SK-N-SH (cell line): ENCODE measurements at regions not wholly inside any gene's neighbourhood (a gene's known extent, or its start where the extent isn't known, plus 50 kb on each side); places are given as distances from the start of the nearest gene placed in this dataset.

Experiments used
- CTCF ChIA-PET: fragments of 300-600, 350-600 bp; formaldehyde crosslinking; extraction: SDS; loops from one replicate; lab custom pipeline; 2021; lab: Yijun Ruan, JAX
- POLR2A ChIA-PET: fragments of 350-600 bp; sonication (Branson Sonifier 250); formaldehyde crosslinking; extraction: SDS; loops from one replicate; lab custom pipeline; 2020; ENCODE audit warnings: antibody characterized with exemption, inconsistent platforms; lab: Yijun Ruan, JAX
- DNase-seq: peaks from one replicate; pipeline ENCODE4 v3.0.0; 2012
- H2AFZ ChIP-seq: fragments of 200-600 bp; sonication (generic); 2 replicates; pipeline ENCODE4 v1.8.1; 2016; ENCODE audit warnings: antibody characterized with exemption, mild to moderate bottlenecking, low read depth
- H3F3A ChIP-seq: fragments of 200-600 bp; sonication (generic); replicated peaks from 2 replicates; pipeline ENCODE3; 2016; ENCODE audit warnings: antibody characterized with exemption, mild to moderate bottlenecking; ENCODE audit not compliant: insufficient read depth
- H3K27ac ChIP-seq, 2 experiments: fragments of 200-500 bp in 1 of 2; fragments of 200-600 bp in 1 of 2; sonication (Bioruptor generic) in 1 of 2; sonication (generic), shearing (Covaris generic) in 1 of 2; 2 replicates each; pipeline versions ENCODE4 v1.5.1 to v1.6.1; 2014 to 2016; ENCODE audit warnings: low read depth in 2 of 2, inconsistent platforms in 1 of 2, low read length in 1 of 2, mild to moderate bottlenecking in 1 of 2, mixed read lengths in 1 of 2
- H3K27me3 ChIP-seq: fragments of 200-600 bp; sonication (generic), shearing (Covaris generic); 2 replicates; pipeline ENCODE4 v1.6.1; 2016; ENCODE audit warnings: mixed run types; ENCODE audit not compliant: insufficient read depth
- H3K36me3 ChIP-seq, 2 experiments: fragments of 200-500 bp in 1 of 2; fragments of 200-600 bp in 1 of 2; sonication (Bioruptor generic) in 1 of 2; sonication (generic) in 1 of 2; replicated peaks in 1 of 2; 2 replicates each; pipeline versions ENCODE3 to v1.5.1; 2014 to 2016; ENCODE audit warnings: low read length in 1 of 2, mild to moderate bottlenecking in 1 of 2; ENCODE audit not compliant: insufficient read depth in 2 of 2, control insufficient read depth in 1 of 2
- H3K4me1 ChIP-seq, 2 experiments: fragments of 200-500 bp in 1 of 2; fragments of 200-600 bp in 1 of 2; sonication (Bioruptor generic) in 1 of 2; sonication (generic), shearing (Covaris generic) in 1 of 2; 2 replicates each; pipeline versions ENCODE4 v1.5.1 to v1.6.1; 2014 to 2016; ENCODE audit warnings: low read depth in 1 of 2, low read length in 1 of 2, mixed run types in 1 of 2; ENCODE audit not compliant: insufficient read depth in 2 of 2, control insufficient read depth in 1 of 2
- H3K4me2 ChIP-seq: fragments of 200-600 bp; sonication (generic), shearing (Covaris generic); 2 replicates; pipeline ENCODE4 v1.6.1; 2017; ENCODE audit warnings: mixed run types
- H3K4me3 ChIP-seq, 2 experiments: fragments of 200-500 bp in 1 of 2; fragments of 200-600 bp in 1 of 2; sonication (Bioruptor generic) in 1 of 2; sonication (generic), shearing (Covaris generic) in 1 of 2; 2 replicates each; pipeline versions ENCODE4 v1.5.1 to v1.8.1; 2014 to 2016; ENCODE audit warnings: low read depth in 2 of 2, inconsistent platforms in 1 of 2, low read length in 1 of 2, mild to moderate bottlenecking in 1 of 2, mixed read lengths in 1 of 2, moderate library complexity in 1 of 2
- H3K79me2 ChIP-seq: fragments of 200-600 bp; sonication (generic); 2 replicates; pipeline ENCODE4 v1.8.1; 2017; ENCODE audit warnings: mild to moderate bottlenecking; ENCODE audit not compliant: insufficient read depth
- H3K9ac ChIP-seq: fragments of 200-600 bp; sonication (generic); 2 replicates; pipeline ENCODE4 v1.6.1; 2017; ENCODE audit warnings: mixed run types
- H3K9me2 ChIP-seq: fragments of 200-600 bp; sonication (generic); 2 replicates; pipeline ENCODE4 v1.6.1; 2017; ENCODE audit warnings: mixed run types
- H3K9me3 ChIP-seq: fragments of 200-600 bp; sonication (generic); 2 replicates; pipeline ENCODE4 v1.6.1; 2017; ENCODE audit warnings: mixed run types, mild to moderate bottlenecking, moderate library complexity
- H4K20me1 ChIP-seq: fragments of 200-600 bp; sonication (generic); 2 replicates; pipeline ENCODE4 v1.6.1; 2017; ENCODE audit warnings: mild to moderate bottlenecking, mixed run types; ENCODE audit not compliant: insufficient read depth
- CHD2 ChIP-seq: fragments of 150-350 bp; IDR thresholded peaks from 2 replicates; pipeline ENCODE4 v1.6.1; 2018; ENCODE audit warnings: low read length; ENCODE audit not compliant: partially characterized antibody
- ELF1 ChIP-seq: IDR thresholded peaks from 2 replicates; pipeline ENCODE4 v1.4.0; 2012
- EP300 ChIP-seq, 2 experiments: IDR thresholded peaks; 2 replicates each; pipeline versions ENCODE4 v1.4.0 to v1.6.1; 2012; ENCODE audit warnings: borderline replicate concordance in 1 of 2, low read depth in 1 of 2, low read length in 1 of 2
- EZH2phosphoT487 ChIP-seq: fragments of 200-600 bp; sonication (generic); IDR thresholded peaks from 2 replicates; pipeline ENCODE4 v1.6.1; 2017; ENCODE audit warnings: low read depth, mixed run types, mild to moderate bottlenecking, antibody characterized with exemption, moderate library complexity, borderline replicate concordance
- FOSL2 ChIP-seq: IDR thresholded peaks from 2 replicates; pipeline ENCODE4 v1.4.0; 2012; ENCODE audit warnings: low read depth, mild to moderate bottlenecking, moderate library complexity, borderline replicate concordance
- FOXJ3 ChIP-seq: sonication (generic); formaldehyde crosslinking; IDR thresholded peaks from 2 replicates; pipeline ENCODE4 v1.5.1; 2020; ENCODE audit warnings: mild to moderate bottlenecking, missing genetic modification reagents
- FOXM1 ChIP-seq: IDR thresholded peaks from 2 replicates; pipeline ENCODE4 v1.4.0; 2012; ENCODE audit warnings: low read depth, mild to moderate bottlenecking
- GABPA ChIP-seq: IDR thresholded peaks from 2 replicates; pipeline ENCODE4 v1.4.0; 2012; ENCODE audit warnings: low read depth, mild to moderate bottlenecking
- JUND ChIP-seq: IDR thresholded peaks from 2 replicates; pipeline ENCODE4 v1.4.0; 2012
- MEF2A ChIP-seq: IDR thresholded peaks from 2 replicates; pipeline ENCODE4 v1.4.0; 2012; ENCODE audit warnings: low read depth, borderline replicate concordance
- NRF1 ChIP-seq: IDR thresholded peaks from 2 replicates; pipeline ENCODE4 v1.6.1; 2012; ENCODE audit warnings: low read depth, mild to moderate bottlenecking, low read length
- POLR2AphosphoS5 ChIP-seq: IDR thresholded peaks from 2 replicates; pipeline ENCODE4 v1.6.1; 2012; ENCODE audit warnings: low read depth, low read length
- RAD21 ChIP-seq: IDR thresholded peaks from 2 replicates; pipeline ENCODE4 v1.6.1; 2012; ENCODE audit warnings: mild to moderate bottlenecking, low read length
- RXRA ChIP-seq: IDR thresholded peaks from 2 replicates; pipeline ENCODE4 v1.4.0; 2012; ENCODE audit warnings: low read depth, mild to moderate bottlenecking, borderline replicate concordance
- SMC3 ChIP-seq: IDR thresholded peaks from 2 replicates; pipeline ENCODE4 v1.6.1; 2012; ENCODE audit warnings: low read depth, low read length, improper control_type of control experiment
- TAF1 ChIP-seq: IDR thresholded peaks from 2 replicates; pipeline ENCODE4 v1.6.1; 2012; ENCODE audit warnings: low read depth, mild to moderate bottlenecking, low read length, moderate library complexity, borderline replicate concordance
- TCF12 ChIP-seq: IDR thresholded peaks from 2 replicates; pipeline ENCODE4 v1.4.0; 2012
- TEAD4 ChIP-seq: IDR thresholded peaks from 2 replicates; pipeline ENCODE4 v1.4.0; 2012; ENCODE audit warnings: mild to moderate bottlenecking, borderline replicate concordance; ENCODE audit not compliant: insufficient read depth
- YY1 ChIP-seq: IDR thresholded peaks from 2 replicates; pipeline ENCODE4 v1.4.0; 2012; ENCODE audit warnings: low read depth, mild to moderate bottlenecking
- TF ChIP-seq, protein P1 (sequence below): fragments of 150-350 bp; IDR thresholded peaks from 2 replicates; pipeline ENCODE4 v1.6.1; 2017; ENCODE audit warnings: antibody characterized with exemption, low read length, low read depth, borderline replicate concordance

DNA sequence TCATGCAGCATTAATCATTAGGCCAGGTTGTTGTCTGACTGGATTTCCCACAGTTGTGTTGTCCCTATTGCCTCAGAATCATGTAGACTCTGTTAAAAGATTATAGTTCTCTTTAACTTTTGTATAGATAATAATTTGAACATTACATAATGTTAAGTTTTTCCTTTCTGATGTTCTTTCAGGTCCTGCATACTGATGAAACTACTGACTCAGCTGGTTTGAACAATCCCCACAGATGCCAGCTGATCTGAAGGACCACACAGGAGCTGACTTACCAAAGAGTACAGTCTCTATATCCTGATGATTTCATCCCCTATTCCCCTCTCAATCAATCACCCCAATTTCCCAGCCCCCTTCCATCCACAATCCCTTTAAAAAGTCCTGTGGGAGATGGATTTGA, 341.2 kb upstream of the MGAT4C start (continued):
- TF ChIP-seq, protein P1, sequence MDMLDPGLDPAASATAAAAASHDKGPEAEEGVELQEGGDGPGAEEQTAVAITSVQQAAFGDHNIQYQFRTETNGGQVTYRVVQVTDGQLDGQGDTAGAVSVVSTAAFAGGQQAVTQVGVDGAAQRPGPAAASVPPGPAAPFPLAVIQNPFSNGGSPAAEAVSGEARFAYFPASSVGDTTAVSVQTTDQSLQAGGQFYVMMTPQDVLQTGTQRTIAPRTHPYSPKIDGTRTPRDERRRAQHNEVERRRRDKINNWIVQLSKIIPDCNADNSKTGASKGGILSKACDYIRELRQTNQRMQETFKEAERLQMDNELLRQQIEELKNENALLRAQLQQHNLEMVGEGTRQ = no peak
- TF ChIP-seq TAF1 = no peak
- TF ChIP-seq EP300 (IDR thresholded peaks at IDR 0.05; ENCODE audit: borderline replicate concordance in 1 of 2, low read depth in 1 of 2, low read length in 1 of 2) = no peak
- TF ChIP-seq TCF12 = no peak
- no peak for TF ChIP-seq FOSL2
- TF ChIP-seq RXRA = no peak
- no peak for TF ChIP-seq TEAD4
- no peak for TF ChIP-seq JUND
- no peak for TF ChIP-seq NRF1
- no peak for TF ChIP-seq YY1

DNA sequence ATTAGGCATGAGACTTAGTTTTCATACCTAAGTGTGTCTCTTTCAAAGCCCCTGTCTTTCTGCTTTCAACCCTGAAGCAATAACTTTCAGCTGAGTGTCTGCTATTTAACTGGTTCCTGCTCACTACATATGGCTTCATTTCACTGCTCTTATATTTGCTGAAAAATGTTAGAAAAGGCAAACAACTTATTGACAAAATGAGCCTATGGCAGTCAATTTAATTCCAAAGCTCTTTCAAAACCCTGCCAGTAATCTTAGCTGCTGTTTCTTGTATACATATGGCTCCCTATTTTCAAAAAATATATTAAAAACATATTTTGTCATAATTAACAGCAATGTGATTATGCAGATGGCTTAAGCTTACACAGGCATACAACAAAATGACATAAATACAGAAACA, 334.1 kb upstream of the MGAT4C start:
- no peak overlapping the region for H3K4me3 ChIP-seq
- H3K27me3 ChIP-seq = no peaks in the 10 kb centered on the region
- ChIA-PET CTCF (interaction anchor here (0.7 kb wide), 1 partner anchor 325 kb away, joined by 3 read pairs; no protein-coding TSS in a partner anchor), POLR2A (no interaction called here)
- no peaks in the 10 kb centered on the region for H3K9me3 ChIP-seq
- no peaks in the 10 kb centered on the region for H3K36me3 ChIP-seq
- H3K79me2 ChIP-seq = no peaks in the 10 kb centered on the region
- no peaks in the 10 kb centered on the region; a peak in 1 of 4 replicates for H3K4me1 ChIP-seq
- no peak overlapping the region for H3K9ac ChIP-seq
- TF ChIP-seq FOXJ3 (CRISPR knock-in tag) = no peak
- no peaks in the 10 kb centered on the region for H4K20me1 ChIP-seq
- H3F3A ChIP-seq = no peaks in the 10 kb centered on the region
- H2AFZ ChIP-seq = no peak overlapping the region
- H3K27ac ChIP-seq = peak overlapping the region in 1 of 2 experiments; percentile 34; a peak in 1 of 4 replicates
- no peak for DNase-seq
- H3K4me2 ChIP-seq = no peak overlapping the region
- no peaks in the 10 kb centered on the region for H3K9me2 ChIP-seq

DNA sequence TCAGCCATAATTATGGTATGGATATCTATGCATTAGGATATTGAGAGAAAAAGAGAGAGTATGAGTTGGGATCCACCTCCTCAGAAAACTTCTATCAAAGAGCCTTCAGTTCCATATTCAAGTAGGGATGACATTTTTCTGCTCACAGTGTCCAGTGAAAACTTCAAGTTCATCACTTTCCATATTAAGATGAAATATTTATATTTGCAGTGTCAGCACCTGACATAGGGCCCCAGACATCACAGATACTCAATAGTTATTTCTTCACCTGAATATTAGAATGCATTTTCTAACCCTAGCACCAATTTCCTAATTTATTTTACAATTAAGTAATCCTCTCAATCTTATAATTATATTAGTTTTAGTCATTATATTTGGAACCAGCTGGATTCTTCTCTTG, 318.0 kb upstream of the MGAT4C start:
- Histone ChIP-seq H3K4me2 (no peak overlapping the region), H3K36me3 (no peaks in the 10 kb centered on the region), H3K27ac (no peak overlapping the region), H3K9me2 (no peaks in the 10 kb centered on the region), H3K4me3 (no peak overlapping the region), H3K79me2 (no peaks in the 10 kb centered on the region), H3F3A (no peaks in the 10 kb centered on the region), H2AFZ (no peak overlapping the region), H3K9me3 (no peaks in the 10 kb centered on the region), H3K9ac (no peak overlapping the region), H3K27me3 (no peaks in the 10 kb centered on the region), H3K4me1 (no peaks in the 10 kb centered on the region; a peak in 1 of 4 replicates), H4K20me1 (no peaks in the 10 kb centered on the region)
- ChIA-PET POLR2A (no interaction called here), CTCF (interaction anchor here (1.4 kb wide), 1 partner anchor 144 kb away, joined by 3 read pairs; no protein-coding TSS in a partner anchor)
- TF ChIP-seq FOXJ3 (CRISPR knock-in tag) (no peak), RAD21 (no peak), SMC3 (no peak), POLR2AphosphoS5 (no peak), CHD2 (no peak), JUND (no peak), ELF1 (no peak), MEF2A (no peak), FOXM1 (no peak), GABPA (no peak), EZH2phosphoT487 (no peak)
- TF ChIP-seq, protein P1 = no peak
- DNase-seq = no peak
